K562 (cell line): ENCODE measurements at regions not wholly inside any gene's neighbourhood (a gene's known extent, or its start where the extent isn't known, plus 50 kb on each side); places are given as distances from the start of the nearest gene placed in this dataset.

Experiments
- ATAC-seq: fragments of 200-7000 bp; cut with Tn5 transposase; 3 replicates; pipeline ENCODE4 v1.9.1; 2020; ENCODE audit warnings: moderate library complexity
- BruUV-seq: library from RNA; stranded (reverse); fragments of 400-500 nt; replicated peaks from 2 replicates; lab custom pipeline; 2021; lab: Mats Ljungman, UMichigan
- CTCF ChIA-PET: fragments of 300-600 bp; formaldehyde crosslinking; extraction: SDS; loops from one replicate; lab custom pipeline; 2021; ENCODE audit warnings: low intra/inter-chr PET ratio; lab: Yijun Ruan, JAX
- POLR2A ChIA-PET: fragments of 300-600, 350-650 bp; sonication (Branson Sonifier 250); formaldehyde crosslinking; extraction: SDS; loops from one replicate; lab custom pipeline; 2021; ENCODE audit warnings: antibody characterized with exemption, inconsistent platforms; lab: Yijun Ruan, JAX
- DNase-seq, 4 experiments: peaks; one replicate each; pipeline versions ENCODE4 v3.0.0 to v3.0.0-alpha.2; 2011 to 2018; ENCODE audit warnings: low spot score in 3 of 4, mixed read lengths in 3 of 4; ENCODE audit errors: extremely low read depth in 1 of 4
- FAIRE-seq: peaks from 2 replicates; lab custom pipeline; 2011; peaks lifted over from hg19 to GRCh38; lab: Jason Lieb, UNC
- H2AFZ ChIP-seq: 2 replicates; pipeline ENCODE4 v1.6.0; 2011; ENCODE audit warnings: low read depth, low read length, control low read depth, inconsistent platforms
- H3K27ac ChIP-seq: fragments of 200-600 bp; 3 replicates; pipeline ENCODE4 v1.8.0; 2011; ENCODE audit warnings: low read depth, mild to moderate bottlenecking, control low read depth, inconsistent platforms, low read length, moderate library complexity, mixed read lengths; ENCODE audit errors: extremely low read depth
- H3K27me3 ChIP-seq, 2 experiments: fragments of 300-600 bp in 1 of 2; 2 replicates in 1 of 2; 3 replicates in 1 of 2; pipeline versions ENCODE4 v1.6.0 to v1.8.0; 2011; ENCODE audit warnings: inconsistent platforms in 2 of 2, low read length in 2 of 2, mild to moderate bottlenecking in 1 of 2, mixed read lengths in 1 of 2, moderate library complexity in 1 of 2; ENCODE audit not compliant: control insufficient read depth in 2 of 2, insufficient read depth in 2 of 2
- H3K36me3 ChIP-seq: fragments of 300-600 bp; 3 replicates; pipeline ENCODE4 v1.8.0; 2011; ENCODE audit warnings: mild to moderate bottlenecking, low read length, inconsistent platforms; ENCODE audit not compliant: control insufficient read depth, insufficient read depth
- H3K4me1 ChIP-seq, 2 experiments: fragments of 200-600 bp in 1 of 2; replicated peaks in 1 of 2; 2 replicates in 1 of 2; 3 replicates in 1 of 2; pipeline versions ENCODE4 v1.5.1 to v1.8.0; 2011; ENCODE audit warnings: inconsistent platforms in 2 of 2, low read length in 2 of 2, mild to moderate bottlenecking in 1 of 2, mixed read lengths in 1 of 2, moderate library complexity in 1 of 2; ENCODE audit not compliant: control insufficient read depth in 2 of 2, insufficient read depth in 2 of 2
- H3K4me2 ChIP-seq: 2 replicates; pipeline ENCODE4 v1.6.1; 2011; ENCODE audit warnings: low read length, control low read depth, inconsistent platforms, mixed read lengths; ENCODE audit not compliant: insufficient read depth
- H3K4me3 ChIP-seq: fragments of 200-600 bp; sonication (generic), shearing (Covaris generic); 2 replicates; pipeline ENCODE4 v1.5.1; 2016; ENCODE audit warnings: control low read depth, inconsistent platforms
- H3K79me2 ChIP-seq: fragments of 200-600 bp; 3 replicates; pipeline ENCODE4 v1.8.0; 2011; ENCODE audit warnings: low read length, inconsistent platforms; ENCODE audit not compliant: control insufficient read depth, insufficient read depth
- H3K9ac ChIP-seq, 2 experiments: 2 replicates each; pipeline versions ENCODE4 v1.6.0 to v1.6.1; 2011; ENCODE audit warnings: low read depth in 2 of 2, low read length in 2 of 2, control low read depth in 1 of 2, inconsistent platforms in 1 of 2, mild to moderate bottlenecking in 1 of 2, mixed read lengths in 1 of 2; ENCODE audit not compliant: insufficient read depth in 1 of 2
- H3K9me1 ChIP-seq: one replicate; pipeline ENCODE4 v1.6.0; 2011; ENCODE audit warnings: inconsistent platforms, mild to moderate bottlenecking, low read length, moderate library complexity; ENCODE audit not compliant: control insufficient read depth, insufficient read depth
- H3K9me3 ChIP-seq: replicated peaks from 2 replicates; pipeline ENCODE4 v1.5.1; 2011; ENCODE audit warnings: low read depth, low read length, inconsistent platforms; ENCODE audit not compliant: control insufficient read depth, insufficient read depth
- H4K20me1 ChIP-seq: replicated peaks from 2 replicates; pipeline ENCODE4 v1.6.1; 2011; ENCODE audit warnings: low read length, inconsistent platforms, mixed read lengths; ENCODE audit not compliant: control insufficient read depth, insufficient read depth
- CUX1 ChIP-seq: fragments of 200-800 bp; sonication (Bioruptor generic); IDR thresholded peaks from 2 replicates; pipeline ENCODE4 v1.6.1; 2016; ENCODE audit warnings: missing genetic modification characterization, missing compliant biosample characterization
- DPF2 ChIP-seq: fragments of 450-650 bp; IDR thresholded peaks from 2 replicates; pipeline ENCODE4 v1.6.1; 2016
- ESRRA ChIP-seq: fragments of 450-650 bp; IDR thresholded peaks from 2 replicates; pipeline ENCODE4 v1.6.1; 2014; ENCODE audit warnings: low read depth, mild to moderate bottlenecking, moderate library complexity, borderline replicate concordance
- FOS ChIP-seq: IDR thresholded peaks from 3 replicates; pipeline ENCODE4 v1.6.1; 2011; ENCODE audit not compliant: insufficient read length; ENCODE audit errors: extremely low read depth
- HNRNPLL ChIP-seq: fragments of 200-400 bp; formaldehyde crosslinking; IDR thresholded peaks from 2 replicates; pipeline ENCODE4 v1.6.1; 2017; ENCODE audit warnings: low read length, low read depth, mild to moderate bottlenecking; ENCODE audit not compliant: poor library complexity, severe bottlenecking
- PRMT5 ChIP-seq: sonication (generic); formaldehyde crosslinking; IDR thresholded peaks from 2 replicates; pipeline ENCODE4 v1.5.0; 2020; ENCODE audit warnings: missing genetic modification reagents
- TRIM25 ChIP-seq: fragments of 450-650 bp; IDR thresholded peaks from 2 replicates; pipeline ENCODE4 v1.7.0; 2016; ENCODE audit warnings: borderline replicate concordance
- ZNF407 ChIP-seq: fragments of 450-650 bp; IDR thresholded peaks from 2 replicates; pipeline ENCODE4 v1.6.1; 2016; ENCODE audit warnings: low read depth
- WGBS: fragments of 100-300 bp; shearing (Covaris generic); methylation state at CpG from one replicate; pipeline ENCODE4 v1.1.6; 2016; ENCODE audit warnings: low coverage, mixed read lengths; ENCODE audit not compliant: insufficient coverage; ENCODE audit errors: missing lambda C conversion rate; 5-methylcytosine and 5-hydroxymethylcytosine counted together
- in situ Hi-C: fragments of 300-500 bp; cut with MboI; formaldehyde crosslinking; loops from 4 replicates; pipeline ENCODE4 v1.15.0; 2018; ENCODE audit warnings: inconsistent platforms, mixed read lengths
- intact Hi-C: fragments of 100-400 bp; cut with micrococcal nuclease; formaldehyde crosslinking; loops from 2 replicates; pipeline ENCODE4 v1.14.2; 2022

- ChIA-PET POLR2A (no interaction called here), CTCF (no interaction called here)
- H3K79me2 ChIP-seq = no peaks in the 10 kb centered on the region
- intact Hi-C loops = no loop called here
- 0 out of 5 replicates have a peak, but pooled peaks cover 0 to 4% of the 10 kb centered on the region in 2 experiments for H3K27me3 ChIP-seq
- no peak overlapping the region for H2AFZ ChIP-seq
- H3K4me1 ChIP-seq = no peaks in the 10 kb centered on the region
- DNase-seq = no peak
- 2% methylated on average over 6 of the region's 6 CpGs for WGBS
- H3K4me3 ChIP-seq = no peak overlapping the region
- H3K9me3 ChIP-seq = no peaks in the 10 kb centered on the region
- H3K36me3 ChIP-seq = no peaks in the 10 kb centered on the region
- no peaks in the 10 kb centered on the region for H3K9me1 ChIP-seq
- FAIRE-seq = no peak
- in situ Hi-C loops = no loop called here
- no peaks in the 10 kb centered on the region for H4K20me1 ChIP-seq
- no peak overlapping the region for H3K27ac ChIP-seq
- no peak for ATAC-seq
- no peak overlapping the region for H3K4me2 ChIP-seq
- H3K9ac ChIP-seq = no peak overlapping the region
- BruUV-seq = no TSS peak
- no peak for TF ChIP-seq CUX1 (CRISPR knock-in tag)
- no peak for TF ChIP-seq TRIM25
- no peak for TF ChIP-seq ESRRA
- no peak for TF ChIP-seq DPF2
- TF ChIP-seq FOS = no peak
- TF ChIP-seq PRMT5 = no peak
- TF ChIP-seq ZNF407 = no peak
- no peak for TF ChIP-seq HNRNPLL
Measured at GRCh38 chr2:104415284-104415683, 438.6 kb upstream of the POU3F3 start.
